ENCODE measurements at regions not wholly inside any gene's neighbourhood (a gene's known extent, or its start where the extent isn't known, plus 50 kb on each side); places are given as distances from the start of the nearest gene placed in this dataset.
"Not testable (repeated sequence)": the region's sequence is repeated elsewhere in the genome, so short reads cannot be mapped to it uniquely, and the experiment has no call there.

- DNase-seq (ENCODE audit: low read depth, low spot score): peak; percentile 51
- in situ Hi-C loops (cut with HindIII; ENCODE audit: low sequenced_read_pairs): no loop called here
- no peak for TF ChIP-seq CTCF (IDR thresholded peaks at IDR 0.05; ENCODE audit: low read depth, low read length)
- no peak overlapping the region for H3K4me3 ChIP-seq (ENCODE audit: low read depth, low read length)
Measured at GRCh38 chr5:109630093-109630492, 59.6 kb upstream of the MAN2A1 start.

GRCh38 chr5:109628591-109628990 is 61.1 kb upstream of the MAN2A1 start:
- in situ Hi-C loops (cut with HindIII; ENCODE audit: low sequenced_read_pairs): no loop called here
- no peak for TF ChIP-seq CTCF (IDR thresholded peaks at IDR 0.05; ENCODE audit: low read depth, low read length)
- DNase-seq (ENCODE audit: low read depth, low spot score): no peak
- H3K4me3 ChIP-seq (ENCODE audit: low read depth, low read length): no peak overlapping the region

- DNase-seq (ENCODE audit: low read depth, low spot score); H3K4me3 ChIP-seq (ENCODE audit: low read depth, low read length); in situ Hi-C loops (cut with HindIII; ENCODE audit: low sequenced_read_pairs): not testable (repeated sequence)
Measured at GRCh38 chr5:109621266-109621665, 68.5 kb upstream of the MAN2A1 start.

GRCh38 chr5:109620651-109621050 is 69.1 kb upstream of the MAN2A1 start:
- in situ Hi-C loops (cut with HindIII; ENCODE audit: low sequenced_read_pairs): no loop called here
- no peak for TF ChIP-seq CTCF (IDR thresholded peaks at IDR 0.05; ENCODE audit: low read depth, low read length)
- DNase-seq (ENCODE audit: low read depth, low spot score): no peak
- H3K4me3 ChIP-seq (ENCODE audit: low read depth, low read length): no peak overlapping the region

GRCh38 chr5:109619606-109620005 is 70.1 kb upstream of the MAN2A1 start:
- in situ Hi-C loops (cut with HindIII; ENCODE audit: low sequenced_read_pairs): no loop called here
- DNase-seq (ENCODE audit: low read depth, low spot score): no peak
- H3K4me3 ChIP-seq (ENCODE audit: low read depth, low read length): no peak overlapping the region

GRCh38 chr5:109619021-109619460 is 70.7 kb upstream of the MAN2A1 start:
- in situ Hi-C loops (cut with HindIII; ENCODE audit: low sequenced_read_pairs): no loop called here
- no peak overlapping the region for H3K4me3 ChIP-seq (ENCODE audit: low read depth, low read length)
- TF ChIP-seq CTCF (IDR thresholded peaks at IDR 0.05; ENCODE audit: low read depth, low read length): no peak
- no peak for DNase-seq (ENCODE audit: low read depth, low spot score)

More at GRCh38 chr5:109619606-109620005, 70.1 kb upstream of the MAN2A1 start:
- TF ChIP-seq CTCF (IDR thresholded peaks at IDR 0.05; ENCODE audit: low read depth, low read length): no peak

- in situ Hi-C loops (cut with HindIII; ENCODE audit: low sequenced_read_pairs): no loop called here
- H3K4me3 ChIP-seq (ENCODE audit: low read depth, low read length): no peak overlapping the region
- no peak for TF ChIP-seq CTCF (IDR thresholded peaks at IDR 0.05; ENCODE audit: low read depth, low read length)
- DNase-seq (ENCODE audit: low read depth, low spot score): no peak
Measured at GRCh38 chr5:109614981-109615380, 74.7 kb upstream of the MAN2A1 start.

Measured in astrocyte of the spinal cord (primary cell).